ENCODE measurements at regions not wholly inside any gene's neighbourhood (a gene's known extent, or its start where the extent isn't known, plus 50 kb on each side); places are given as distances from the start of the nearest gene placed in this dataset.

DNA sequence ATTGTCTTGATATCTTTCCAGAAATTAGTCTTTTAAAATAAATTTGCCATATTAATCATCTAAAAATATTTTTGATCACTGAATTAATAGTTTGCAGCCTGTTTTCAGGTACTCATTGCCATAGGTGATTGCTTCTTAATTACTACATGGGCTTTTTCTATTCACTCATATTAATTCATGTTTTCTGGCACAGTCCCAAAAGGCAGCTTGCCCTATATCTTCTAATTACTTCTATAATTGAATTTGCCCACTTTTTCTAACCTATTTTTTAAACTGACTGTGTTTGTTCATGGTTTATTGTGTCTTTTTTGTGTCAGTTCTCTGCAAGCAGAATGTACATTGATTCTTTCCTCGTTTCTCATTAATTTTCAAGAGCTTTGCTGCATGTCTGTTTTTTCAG, 85.7 kb upstream of the SOX2 start:
- DNase-seq (no peak), ATAC-seq (ENCODE audit: low FRiP score in 2 of 2) (no peak)
- no peaks in the 10 kb centered on the region for H3K36me3 ChIP-seq
- no peaks in the 10 kb centered on the region for H3K27me3 ChIP-seq
- no peak overlapping the region for H3K4me3 ChIP-seq
- H3K27ac ChIP-seq = no peak overlapping the region
- peaks cover 0 to 6% (median 0%) of the 10 kb centered on the region in 4 donors for H3K4me1 ChIP-seq
- TF ChIP-seq, protein P1, sequence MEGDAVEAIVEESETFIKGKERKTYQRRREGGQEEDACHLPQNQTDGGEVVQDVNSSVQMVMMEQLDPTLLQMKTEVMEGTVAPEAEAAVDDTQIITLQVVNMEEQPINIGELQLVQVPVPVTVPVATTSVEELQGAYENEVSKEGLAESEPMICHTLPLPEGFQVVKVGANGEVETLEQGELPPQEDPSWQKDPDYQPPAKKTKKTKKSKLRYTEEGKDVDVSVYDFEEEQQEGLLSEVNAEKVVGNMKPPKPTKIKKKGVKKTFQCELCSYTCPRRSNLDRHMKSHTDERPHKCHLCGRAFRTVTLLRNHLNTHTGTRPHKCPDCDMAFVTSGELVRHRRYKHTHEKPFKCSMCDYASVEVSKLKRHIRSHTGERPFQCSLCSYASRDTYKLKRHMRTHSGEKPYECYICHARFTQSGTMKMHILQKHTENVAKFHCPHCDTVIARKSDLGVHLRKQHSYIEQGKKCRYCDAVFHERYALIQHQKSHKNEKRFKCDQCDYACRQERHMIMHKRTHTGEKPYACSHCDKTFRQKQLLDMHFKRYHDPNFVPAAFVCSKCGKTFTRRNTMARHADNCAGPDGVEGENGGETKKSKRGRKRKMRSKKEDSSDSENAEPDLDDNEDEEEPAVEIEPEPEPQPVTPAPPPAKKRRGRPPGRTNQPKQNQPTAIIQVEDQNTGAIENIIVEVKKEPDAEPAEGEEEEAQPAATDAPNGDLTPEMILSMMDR (IDR thresholded peaks at IDR 0.05) = no peak
- no peak for TF ChIP-seq EP300 (IDR thresholded peaks at IDR 0.05)
- no peak for TF ChIP-seq POLR2AphosphoS5 (IDR thresholded peaks at IDR 0.05)
- TF ChIP-seq POLR2A (IDR thresholded peaks at IDR 0.05) = no peak
- 87 to 90% methylated on average over 1 of the region's 1 CpG for WGBS, 2 donors
- H3K9me3 ChIP-seq = no peaks in the 10 kb centered on the region

DNA sequence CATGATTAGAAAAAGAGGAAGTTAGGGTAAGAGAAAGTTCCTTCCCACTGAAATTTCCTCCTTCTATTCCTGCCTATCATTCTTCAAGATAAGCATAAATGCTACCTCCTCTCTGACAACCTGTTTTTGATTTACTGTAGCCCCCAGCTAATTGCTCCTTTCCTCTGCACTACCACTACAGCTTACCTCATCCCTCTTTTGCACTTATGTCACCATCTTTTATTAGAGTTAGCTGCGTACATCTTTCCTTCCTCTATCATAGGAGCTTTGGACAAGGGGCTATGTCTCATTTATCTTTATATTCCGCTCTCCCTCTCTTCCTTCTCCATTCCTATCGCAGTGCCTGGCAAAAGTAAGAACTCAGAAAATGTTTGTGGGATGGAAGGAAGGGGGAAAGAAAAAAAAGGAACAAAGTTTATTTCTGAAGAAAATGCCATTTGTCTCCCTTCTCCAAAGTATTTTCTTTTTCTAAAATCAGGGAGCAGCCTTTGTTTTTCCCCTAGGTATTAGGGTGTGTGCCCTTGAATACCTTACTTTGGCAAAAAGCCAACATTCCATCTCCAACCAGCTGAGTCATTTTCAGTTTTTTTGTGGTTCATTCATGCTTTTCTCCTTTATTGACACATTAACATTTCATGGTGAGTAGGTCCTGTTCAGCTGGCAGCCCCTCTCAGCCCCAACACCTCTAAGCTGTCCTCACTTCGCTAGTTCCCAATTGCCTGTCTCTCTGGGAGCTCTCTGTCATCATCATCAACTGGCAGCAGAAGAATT, 87.6 kb upstream of the SOX2 start:
- WGBS, 2 donors = 22 to 27% methylated on average over 4 of the region's 4 CpGs
- no peak for ATAC-seq (ENCODE audit: low FRiP score in 2 of 2)
- Histone ChIP-seq H3K27me3 (no peaks in the 10 kb centered on the region), H3K9me3 (no peaks in the 10 kb centered on the region), H3K27ac (no peak overlapping the region), H3K36me3 (no peaks in the 10 kb centered on the region), H3K4me1 (peaks cover 0 to 6% (median 0%) of the 10 kb centered on the region in 4 donors), H3K4me3 (no peak overlapping the region)
- TF ChIP-seq EP300 (IDR thresholded peaks at IDR 0.05) (no peak), POLR2AphosphoS5 (IDR thresholded peaks at IDR 0.05) (no peak), POLR2A (IDR thresholded peaks at IDR 0.05) (no peak)
- TF ChIP-seq, protein P1 (IDR thresholded peaks at IDR 0.05) = no peak
- DNase-seq = no peak

DNA sequence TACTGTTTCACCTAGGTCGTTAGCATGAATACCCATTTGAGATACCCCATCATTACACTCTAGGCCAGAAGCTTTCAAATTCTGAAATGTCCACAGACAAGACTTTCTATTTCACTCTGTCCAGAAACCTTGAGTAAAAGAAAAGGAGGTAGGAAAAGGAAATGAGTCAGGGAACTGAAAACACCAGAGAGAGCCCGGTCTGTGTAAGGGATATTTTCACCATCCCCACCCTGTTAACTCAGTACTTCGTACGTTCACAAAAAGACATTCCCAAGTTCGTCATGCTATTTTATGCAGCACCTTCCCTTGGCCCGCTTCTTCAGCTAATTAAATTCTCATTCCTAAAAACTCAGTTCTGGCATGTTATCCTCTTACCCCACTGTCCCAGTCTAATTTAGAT, 89.4 kb upstream of the SOX2 start:
- ATAC-seq (ENCODE audit: low FRiP score in 2 of 2) (no peak), DNase-seq (no peak)
- peaks cover 0 to 6% (median 0%) of the 10 kb centered on the region in 4 donors for H3K4me1 ChIP-seq
- 56% methylated on average over 6 of the region's 6 CpGs for WGBS, 2 donors
- H3K36me3 ChIP-seq = no peaks in the 10 kb centered on the region
- no peaks in the 10 kb centered on the region for H3K27me3 ChIP-seq
- TF ChIP-seq POLR2A (IDR thresholded peaks at IDR 0.05) (no peak), EP300 (IDR thresholded peaks at IDR 0.05) (no peak), POLR2AphosphoS5 (IDR thresholded peaks at IDR 0.05) (no peak)
- TF ChIP-seq, protein P1 (IDR thresholded peaks at IDR 0.05) = no peak
- H3K4me3 ChIP-seq = no peak overlapping the region
- no peaks in the 10 kb centered on the region for H3K9me3 ChIP-seq
- no peak overlapping the region for H3K27ac ChIP-seq

GRCh38 chr3:181619897-181620296, 91.8 kb upstream of the SOX2 start:
- Histone ChIP-seq H3K4me3 (no peak overlapping the region), H3K4me1 (peaks cover 0 to 6% (median 0%) of the 10 kb centered on the region in 4 donors), H3K36me3 (no peaks in the 10 kb centered on the region), H3K27me3 (no peaks in the 10 kb centered on the region), H3K27ac (no peak overlapping the region), H3K9me3 (no peaks in the 10 kb centered on the region)
- TF ChIP-seq POLR2A (IDR thresholded peaks at IDR 0.05) (no peak), EP300 (IDR thresholded peaks at IDR 0.05) (no peak), POLR2AphosphoS5 (IDR thresholded peaks at IDR 0.05) (no peak)
- TF ChIP-seq, protein P1 (IDR thresholded peaks at IDR 0.05) = no peak
- ATAC-seq (ENCODE audit: low FRiP score in 2 of 2) (no peak), DNase-seq (no peak)
- 84 to 86% methylated on average over 1 of the region's 1 CpG for WGBS, 2 donors

DNA sequence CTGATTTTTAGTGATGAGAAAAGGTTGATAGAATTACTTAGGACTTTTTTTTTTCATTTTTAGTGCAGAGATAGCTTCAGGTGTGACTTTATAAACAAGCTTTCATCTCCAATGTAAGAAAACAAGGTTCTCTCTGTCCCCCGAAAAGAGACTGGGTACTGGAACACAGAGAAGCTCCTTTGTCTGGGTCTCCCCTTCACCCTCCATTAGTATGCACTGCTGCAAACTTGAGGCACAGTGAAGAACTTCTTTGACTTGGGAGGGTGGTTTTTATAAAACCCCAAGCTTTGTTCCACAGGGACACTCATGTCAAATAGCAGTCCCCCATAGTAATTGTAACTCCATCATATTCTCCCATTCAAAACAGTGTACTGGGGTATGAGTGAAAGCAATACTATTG, 93.5 kb upstream of the SOX2 start:
- no peak for DNase-seq
- no peaks in the 10 kb centered on the region for H3K4me1 ChIP-seq
- no peak overlapping the region for H3K4me3 ChIP-seq
- TF ChIP-seq, protein P1 (IDR thresholded peaks at IDR 0.05) = no peak
- TF ChIP-seq POLR2A (IDR thresholded peaks at IDR 0.05) (no peak), POLR2AphosphoS5 (IDR thresholded peaks at IDR 0.05) (no peak), EP300 (IDR thresholded peaks at IDR 0.05) (no peak)
- no peaks in the 10 kb centered on the region for H3K36me3 ChIP-seq
- WGBS, 2 donors = 94 to 100% methylated on average over 1 of the region's 1 CpG
- no peaks in the 10 kb centered on the region for H3K9me3 ChIP-seq
- ATAC-seq (ENCODE audit: low FRiP score in 2 of 2) = no peak
- H3K27ac ChIP-seq = no peak overlapping the region
- no peaks in the 10 kb centered on the region for H3K27me3 ChIP-seq

All from upper lobe of left lung (tissue), 6 donors.